GM18907 (cell line): ENCODE measurements at regions not wholly inside any gene's neighbourhood (a gene's known extent, or its start where the extent isn't known, plus 50 kb on each side); places are given as distances from the start of the nearest gene placed in this dataset.
"Not testable (repeated sequence)": the region's sequence is repeated elsewhere in the genome, so short reads cannot be mapped to it uniquely, and the experiment has no call there.

ENCODE experiments used
- ATAC-seq: cut with Tn5 transposase; IDR thresholded peaks from one replicate; pipeline ENCODE4 v1.9.1; 2021; ENCODE audit warnings: mild to moderate bottlenecking, moderate library complexity; ENCODE audit not compliant: unreplicated experiment

GRCh38 chr5:68689010-68689409 lies 404.8 kb upstream of the SLC30A5 start:
- no peak for ATAC-seq

- not testable (repeated sequence) for ATAC-seq
Observed at GRCh38 chr5:68691874-68692273, 401.9 kb upstream of the SLC30A5 start.

GRCh38 chr5:68698025-68698940 lies 395.5 kb upstream of the SLC30A5 start:
- ATAC-seq: no peak

- ATAC-seq: no peak
Observed at GRCh38 chr5:68699966-68700365, 393.8 kb upstream of the SLC30A5 start.

GRCh38 chr5:68707575-68707974 lies 386.2 kb upstream of the SLC30A5 start:
- ATAC-seq: no peak

- ATAC-seq: no peak
Observed at GRCh38 chr5:68708156-68708841, 385.5 kb upstream of the SLC30A5 start.

- no peak for ATAC-seq
Observed at GRCh38 chr5:68708842-68709170, 385.0 kb upstream of the SLC30A5 start.

GRCh38 chr5:68709239-68709638 lies 384.6 kb upstream of the SLC30A5 start:
- ATAC-seq: no peak

- ATAC-seq: no peak
Observed at GRCh38 chr5:68710514-68710913, 383.3 kb upstream of the SLC30A5 start.

GRCh38 chr5:68711293-68712200 lies 382.3 kb upstream of the SLC30A5 start:
- peak; percentile 97 for ATAC-seq

GRCh38 chr5:68714810-68715209 lies 379.0 kb upstream of the SLC30A5 start:
- no peak for ATAC-seq

- ATAC-seq: no peak
Observed at GRCh38 chr5:68720884-68721610, 372.8 kb upstream of the SLC30A5 start.

- no peak for ATAC-seq
Observed at GRCh38 chr5:68722357-68722756, 371.5 kb upstream of the SLC30A5 start.

GRCh38 chr5:68725905-68726683 lies 367.7 kb upstream of the SLC30A5 start:
- ATAC-seq: no peak

GRCh38 chr5:68727931-68728330 lies 365.9 kb upstream of the SLC30A5 start:
- ATAC-seq: no peak

GRCh38 chr5:68729678-68730077 lies 364.1 kb upstream of the SLC30A5 start:
- no peak for ATAC-seq

- no peak for ATAC-seq
Observed at GRCh38 chr5:68730220-68730978, 363.4 kb upstream of the SLC30A5 start.

- no peak for ATAC-seq
Observed at GRCh38 chr5:68730979-68731654, 362.7 kb upstream of the SLC30A5 start.

GRCh38 chr5:68732251-68732650 lies 361.6 kb upstream of the SLC30A5 start:
- ATAC-seq: no peak
